GM23338 (cell line): ENCODE measurements at regions not wholly inside any gene's neighbourhood (a gene's known extent, or its start where the extent isn't known, plus 50 kb on each side); places are given as distances from the start of the nearest gene placed in this dataset.

Experiments used
- ATAC-seq: fragments of 200-7000 bp; cut with Tn5 transposase; 3 replicates; pipeline ENCODE4 v1.9.1; 2020
- DNase-seq: peaks from one replicate; pipeline ENCODE4 v3.0.0-alpha.2; 2015; ENCODE audit warnings: low spot score
- H2AFZ ChIP-seq: fragments of 200-600 bp; sonication (generic); 2 replicates; pipeline ENCODE4 v1.8.0; 2016; ENCODE audit warnings: antibody characterized with exemption, mild to moderate bottlenecking, moderate library complexity
- H3F3A ChIP-seq: fragments of 200-600 bp; sonication (generic); replicated peaks from 2 replicates; pipeline ENCODE4 v1.8.0; 2017; ENCODE audit warnings: antibody characterized with exemption, mixed run types, low read depth
- H3K27ac ChIP-seq: fragments of 200-600 bp; sonication (generic); 2 replicates; pipeline ENCODE4 v1.6.1; 2016; ENCODE audit warnings: low read depth
- H3K27me3 ChIP-seq: fragments of 200-600 bp; sonication (generic); 2 replicates; pipeline ENCODE4 v1.8.0; 2016; ENCODE audit warnings: mild to moderate bottlenecking, mixed run types, moderate library complexity; ENCODE audit not compliant: insufficient read depth
- H3K36me3 ChIP-seq: fragments of 200-600 bp; sonication (generic); 2 replicates; pipeline ENCODE4 v1.8.0; 2016; ENCODE audit warnings: mild to moderate bottlenecking; ENCODE audit not compliant: insufficient read depth
- H3K4me1 ChIP-seq: fragments of 200-600 bp; sonication (generic); 2 replicates; pipeline ENCODE4 v1.8.0; 2016; ENCODE audit warnings: mild to moderate bottlenecking, moderate library complexity; ENCODE audit not compliant: insufficient read depth
- H3K4me2 ChIP-seq: fragments of 200-600 bp; sonication (generic); 2 replicates; pipeline ENCODE4 v1.7.1; 2017; ENCODE audit warnings: mixed run types
- H3K4me3 ChIP-seq: fragments of 200-600 bp; sonication (generic); 2 replicates; pipeline ENCODE4 v1.6.1; 2016; ENCODE audit warnings: mixed run types
- H3K79me2 ChIP-seq: fragments of 200-600 bp; sonication (generic); replicated peaks from 2 replicates; pipeline ENCODE4 v1.8.0; 2017; ENCODE audit warnings: mild to moderate bottlenecking; ENCODE audit not compliant: insufficient read depth
- H3K9me2 ChIP-seq: fragments of 200-600 bp; sonication (generic); 2 replicates; pipeline ENCODE4 v1.8.0; 2017; ENCODE audit not compliant: insufficient read depth
- H4K20me1 ChIP-seq: fragments of 200-600 bp; sonication (generic); replicated peaks from 2 replicates; pipeline ENCODE4 v1.8.0; 2017; ENCODE audit warnings: mild to moderate bottlenecking; ENCODE audit not compliant: insufficient read depth
- H3K27ac Mint-ChIP-seq: 2 replicates; pipeline ENCODE4 v1.8.0; 2020; ENCODE audit warnings: inconsistent platforms, mild to moderate bottlenecking, moderate library complexity, mixed read lengths
- H3K27me3 Mint-ChIP-seq: 3 replicates; pipeline ENCODE4 v1.8.0; 2022; ENCODE audit warnings: low read depth, mild to moderate bottlenecking, moderate library complexity, mixed read lengths, inconsistent platforms; ENCODE audit not compliant: insufficient read depth, poor library complexity
- H3K36me3 Mint-ChIP-seq: 3 replicates; pipeline ENCODE4 v1.8.0; 2021; ENCODE audit warnings: low read depth, mild to moderate bottlenecking, inconsistent platforms, moderate library complexity, mixed read lengths
- H3K4me1 Mint-ChIP-seq: 3 replicates; pipeline ENCODE4 v1.8.0; 2020; ENCODE audit warnings: mild to moderate bottlenecking, inconsistent platforms, mixed read lengths
- H3K4me3 Mint-ChIP-seq: 3 replicates; pipeline ENCODE4 v1.8.0; 2021; ENCODE audit warnings: moderate library complexity, mild to moderate bottlenecking, inconsistent platforms, mixed read lengths
- H3K9me3 Mint-ChIP-seq: 3 replicates; pipeline ENCODE4 v1.8.0; 2020; ENCODE audit warnings: moderate library complexity, mild to moderate bottlenecking, inconsistent platforms, mixed read lengths
- CREB1 ChIP-seq: fragments of 250-450 bp; sonication (Bioruptor Pico); IDR thresholded peaks from 2 replicates; pipeline ENCODE4 v1.5.0; 2020; ENCODE audit warnings: low read depth, mild to moderate bottlenecking, moderate library complexity
- EZH2 ChIP-seq: fragments of 200-600 bp; sonication (generic); IDR thresholded peaks from one replicate; pipeline ENCODE4 v1.8.0; 2017; ENCODE audit warnings: antibody characterized with exemption, mild to moderate bottlenecking, low read depth; ENCODE audit not compliant: unreplicated experiment
- EZH2phosphoT487 ChIP-seq: fragments of 200-600 bp; sonication (generic); IDR thresholded peaks from one replicate; pipeline ENCODE4 v1.8.1; 2018; ENCODE audit warnings: antibody characterized with exemption; ENCODE audit not compliant: unreplicated experiment
- JUNB ChIP-seq: IDR thresholded peaks from one replicate; pipeline ENCODE4 v1.6.1; 2016; ENCODE audit warnings: antibody characterized with exemption; ENCODE audit not compliant: unreplicated experiment
- NANOG ChIP-seq: IDR thresholded peaks from 2 replicates; pipeline ENCODE4 v1.6.1; 2016; ENCODE audit warnings: antibody characterized with exemption, borderline replicate concordance
- POLR2AphosphoS5 ChIP-seq: IDR thresholded peaks from 2 replicates; pipeline ENCODE4 v1.6.1; 2016; ENCODE audit warnings: antibody characterized with exemption, low read depth
- ZNF114 ChIP-seq: fragments of 250-450 bp; sonication (Bioruptor Pico); IDR thresholded peaks from 2 replicates; pipeline ENCODE4 v1.5.0; 2020; ENCODE audit warnings: mild to moderate bottlenecking, moderate library complexity
- ZNF331 ChIP-seq: fragments of 250-450 bp; sonication (Bioruptor Pico); IDR thresholded peaks from 2 replicates; pipeline ENCODE4 v1.5.0; 2020; ENCODE audit warnings: low read depth, mild to moderate bottlenecking, moderate library complexity
- TF ChIP-seq, protein P1 (sequence below): IDR thresholded peaks from one replicate; pipeline ENCODE4 v1.6.1; 2018; ENCODE audit warnings: antibody characterized with exemption; ENCODE audit not compliant: unreplicated experiment
- TF ChIP-seq, protein P2 (sequence below), 2 experiments: fragments of 200-600 bp in 1 of 2; sonication (generic) in 1 of 2; conservative IDR thresholded peaks; 2 replicates each; pipeline versions ENCODE4 v1.5.1 to v1.6.1; 2016 to 2017; ENCODE audit warnings: antibody characterized with exemption in 2 of 2, low read depth in 2 of 2, mild to moderate bottlenecking in 2 of 2, moderate library complexity in 1 of 2

- TF ChIP-seq, protein P1, sequence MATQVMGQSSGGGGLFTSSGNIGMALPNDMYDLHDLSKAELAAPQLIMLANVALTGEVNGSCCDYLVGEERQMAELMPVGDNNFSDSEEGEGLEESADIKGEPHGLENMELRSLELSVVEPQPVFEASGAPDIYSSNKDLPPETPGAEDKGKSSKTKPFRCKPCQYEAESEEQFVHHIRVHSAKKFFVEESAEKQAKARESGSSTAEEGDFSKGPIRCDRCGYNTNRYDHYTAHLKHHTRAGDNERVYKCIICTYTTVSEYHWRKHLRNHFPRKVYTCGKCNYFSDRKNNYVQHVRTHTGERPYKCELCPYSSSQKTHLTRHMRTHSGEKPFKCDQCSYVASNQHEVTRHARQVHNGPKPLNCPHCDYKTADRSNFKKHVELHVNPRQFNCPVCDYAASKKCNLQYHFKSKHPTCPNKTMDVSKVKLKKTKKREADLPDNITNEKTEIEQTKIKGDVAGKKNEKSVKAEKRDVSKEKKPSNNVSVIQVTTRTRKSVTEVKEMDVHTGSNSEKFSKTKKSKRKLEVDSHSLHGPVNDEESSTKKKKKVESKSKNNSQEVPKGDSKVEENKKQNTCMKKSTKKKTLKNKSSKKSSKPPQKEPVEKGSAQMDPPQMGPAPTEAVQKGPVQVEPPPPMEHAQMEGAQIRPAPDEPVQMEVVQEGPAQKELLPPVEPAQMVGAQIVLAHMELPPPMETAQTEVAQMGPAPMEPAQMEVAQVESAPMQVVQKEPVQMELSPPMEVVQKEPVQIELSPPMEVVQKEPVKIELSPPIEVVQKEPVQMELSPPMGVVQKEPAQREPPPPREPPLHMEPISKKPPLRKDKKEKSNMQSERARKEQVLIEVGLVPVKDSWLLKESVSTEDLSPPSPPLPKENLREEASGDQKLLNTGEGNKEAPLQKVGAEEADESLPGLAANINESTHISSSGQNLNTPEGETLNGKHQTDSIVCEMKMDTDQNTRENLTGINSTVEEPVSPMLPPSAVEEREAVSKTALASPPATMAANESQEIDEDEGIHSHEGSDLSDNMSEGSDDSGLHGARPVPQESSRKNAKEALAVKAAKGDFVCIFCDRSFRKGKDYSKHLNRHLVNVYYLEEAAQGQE, result no peak
- no peak for TF ChIP-seq ZNF114
- no peak for TF ChIP-seq NANOG
- TF ChIP-seq EZH2, result no peak
- TF ChIP-seq ZNF331 (CRISPR knock-in tag), result no peak
- TF ChIP-seq, protein P2, sequence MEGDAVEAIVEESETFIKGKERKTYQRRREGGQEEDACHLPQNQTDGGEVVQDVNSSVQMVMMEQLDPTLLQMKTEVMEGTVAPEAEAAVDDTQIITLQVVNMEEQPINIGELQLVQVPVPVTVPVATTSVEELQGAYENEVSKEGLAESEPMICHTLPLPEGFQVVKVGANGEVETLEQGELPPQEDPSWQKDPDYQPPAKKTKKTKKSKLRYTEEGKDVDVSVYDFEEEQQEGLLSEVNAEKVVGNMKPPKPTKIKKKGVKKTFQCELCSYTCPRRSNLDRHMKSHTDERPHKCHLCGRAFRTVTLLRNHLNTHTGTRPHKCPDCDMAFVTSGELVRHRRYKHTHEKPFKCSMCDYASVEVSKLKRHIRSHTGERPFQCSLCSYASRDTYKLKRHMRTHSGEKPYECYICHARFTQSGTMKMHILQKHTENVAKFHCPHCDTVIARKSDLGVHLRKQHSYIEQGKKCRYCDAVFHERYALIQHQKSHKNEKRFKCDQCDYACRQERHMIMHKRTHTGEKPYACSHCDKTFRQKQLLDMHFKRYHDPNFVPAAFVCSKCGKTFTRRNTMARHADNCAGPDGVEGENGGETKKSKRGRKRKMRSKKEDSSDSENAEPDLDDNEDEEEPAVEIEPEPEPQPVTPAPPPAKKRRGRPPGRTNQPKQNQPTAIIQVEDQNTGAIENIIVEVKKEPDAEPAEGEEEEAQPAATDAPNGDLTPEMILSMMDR (conservative IDR thresholded peaks at IDR 0.05; ENCODE audit: low read depth in 2 of 2), result no peak
- TF ChIP-seq CREB1 (CRISPR knock-in tag), result no peak
- no peak for TF ChIP-seq JUNB
- TF ChIP-seq POLR2AphosphoS5, result no peak
- TF ChIP-seq EZH2phosphoT487, result no peak
Observed at GRCh38 chr22:27066856-27067255, 409.5 kb downstream of the MIAT start (continued).

- peaks cover 13% of the 10 kb centered on the region for H3K4me1 Mint-ChIP-seq
- no peak for ATAC-seq
- H3K4me2 ChIP-seq, result no peak overlapping the region
- H3K9me3 Mint-ChIP-seq, result no peaks in the 10 kb centered on the region
- no peak overlapping the region for H2AFZ ChIP-seq
- H3K27ac Mint-ChIP-seq, result no peak overlapping the region
- no peak overlapping the region for H3K4me3 ChIP-seq
- no peaks in the 10 kb centered on the region for H4K20me1 ChIP-seq
- no peak overlapping the region for H3K27ac ChIP-seq
- no peaks in the 10 kb centered on the region for H3F3A ChIP-seq
- no peaks in the 10 kb centered on the region for H3K4me1 ChIP-seq
- peaks cover 5% of the 10 kb centered on the region for H3K27me3 Mint-ChIP-seq
- no peaks in the 10 kb centered on the region for H3K27me3 ChIP-seq
- TF ChIP-seq, protein P1, result no peak
- no peak for DNase-seq
- no peaks in the 10 kb centered on the region for H3K79me2 ChIP-seq
- H3K36me3 ChIP-seq, result no peaks in the 10 kb centered on the region
- no peaks in the 10 kb centered on the region for H3K36me3 Mint-ChIP-seq
- H3K9me2 ChIP-seq, result no peaks in the 10 kb centered on the region
- no peak overlapping the region for H3K4me3 Mint-ChIP-seq
Observed at GRCh38 chr22:27068121-27068520, 410.7 kb downstream of the MIAT start.
